AG20443 (cell line): ENCODE measurements at regions not wholly inside any gene's neighbourhood (a gene's known extent, or its start where the extent isn't known, plus 50 kb on each side); places are given as distances from the start of the nearest gene placed in this dataset.

ENCODE experiments used
- DNase-seq: peaks from one replicate; pipeline ENCODE4 v3.0.0; 2012; ENCODE audit warnings: low spot score, mixed read lengths

DNA sequence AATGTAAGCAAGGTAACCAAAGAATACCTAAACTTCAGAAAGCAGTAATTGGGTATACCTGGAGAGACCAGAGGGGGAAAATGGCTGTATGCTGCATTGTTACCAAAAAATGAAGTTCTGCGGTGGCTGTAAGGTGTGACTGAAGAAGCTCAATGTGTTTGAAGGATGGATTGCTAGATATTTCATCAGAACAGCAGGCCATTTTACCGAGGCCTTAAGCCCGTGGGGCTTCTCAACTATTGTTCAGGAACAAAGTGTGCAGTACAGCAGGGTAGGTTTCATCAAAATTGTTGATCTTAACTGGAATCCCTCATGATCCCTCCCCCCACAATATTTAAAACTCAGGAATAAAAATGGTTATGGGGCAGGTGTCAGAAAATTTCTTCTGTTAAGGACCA lies 204.0 kb upstream of the GHITM start:
- DNase-seq = no peak

- DNase-seq = no peak
Measured at GRCh38 chr10:83935911-83936310, 203.4 kb upstream of the GHITM start.

GRCh38 chr10:83937161-83937560 lies 202.1 kb upstream of the GHITM start:
- no peak for DNase-seq

GRCh38 chr10:83937826-83938225 lies 201.5 kb upstream of the GHITM start:
- DNase-seq = no peak

- no peak for DNase-seq
Measured at GRCh38 chr10:83941189-83941588, 198.1 kb upstream of the GHITM start.

- DNase-seq = no peak
Measured at GRCh38 chr10:83942410-83942809, 196.9 kb upstream of the GHITM start.

- DNase-seq = no peak
Measured at GRCh38 chr10:83943049-83943448, 196.3 kb upstream of the GHITM start.

- DNase-seq = no peak
Measured at GRCh38 chr10:83943920-83944319, 195.4 kb upstream of the GHITM start.

DNA sequence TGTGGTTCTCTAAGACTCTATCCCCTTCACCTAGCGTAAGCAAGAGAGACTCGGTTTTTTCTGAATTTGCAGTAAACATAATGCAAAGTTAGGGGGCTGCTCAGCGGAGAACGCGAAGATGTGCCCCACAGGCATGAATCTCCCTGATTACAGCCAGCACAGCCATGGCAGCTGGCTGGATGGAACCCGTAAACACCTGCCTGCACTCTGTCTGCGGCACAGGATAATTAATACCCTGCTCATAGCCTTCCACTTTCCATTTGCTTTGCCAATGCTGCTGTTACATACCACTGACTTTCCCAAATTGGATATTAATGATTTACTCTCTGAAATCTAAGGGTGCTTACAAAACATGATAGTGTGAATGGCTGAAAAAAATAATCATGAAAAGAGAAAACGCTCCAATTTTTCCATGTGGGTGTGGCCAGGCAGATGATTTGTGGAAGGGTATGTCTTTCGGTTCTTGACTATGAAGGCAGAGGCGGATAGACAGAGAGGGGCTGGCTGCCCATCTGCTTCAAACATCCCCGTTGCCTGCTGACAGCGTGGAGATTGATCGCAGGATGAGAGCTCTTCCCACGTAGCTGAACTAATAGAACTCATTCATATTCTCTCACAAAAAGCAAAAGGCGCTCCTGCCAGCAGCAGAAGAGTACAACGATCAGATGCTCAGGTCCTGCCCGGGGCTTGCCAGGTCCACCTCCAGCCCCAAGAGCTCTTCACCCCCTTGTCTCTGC lies 193.2 kb upstream of the GHITM start:
- DNase-seq = no peak

GRCh38 chr10:83952314-83952713 lies 187.0 kb upstream of the GHITM start:
- no peak for DNase-seq

- DNase-seq = no peak
Measured at GRCh38 chr10:83953589-83953988, 185.7 kb upstream of the GHITM start.

GRCh38 chr10:83954193-83954799 lies 185.0 kb upstream of the GHITM start:
- no peak for DNase-seq

GRCh38 chr10:83955406-83955805 lies 183.9 kb upstream of the GHITM start:
- DNase-seq = no peak

DNA sequence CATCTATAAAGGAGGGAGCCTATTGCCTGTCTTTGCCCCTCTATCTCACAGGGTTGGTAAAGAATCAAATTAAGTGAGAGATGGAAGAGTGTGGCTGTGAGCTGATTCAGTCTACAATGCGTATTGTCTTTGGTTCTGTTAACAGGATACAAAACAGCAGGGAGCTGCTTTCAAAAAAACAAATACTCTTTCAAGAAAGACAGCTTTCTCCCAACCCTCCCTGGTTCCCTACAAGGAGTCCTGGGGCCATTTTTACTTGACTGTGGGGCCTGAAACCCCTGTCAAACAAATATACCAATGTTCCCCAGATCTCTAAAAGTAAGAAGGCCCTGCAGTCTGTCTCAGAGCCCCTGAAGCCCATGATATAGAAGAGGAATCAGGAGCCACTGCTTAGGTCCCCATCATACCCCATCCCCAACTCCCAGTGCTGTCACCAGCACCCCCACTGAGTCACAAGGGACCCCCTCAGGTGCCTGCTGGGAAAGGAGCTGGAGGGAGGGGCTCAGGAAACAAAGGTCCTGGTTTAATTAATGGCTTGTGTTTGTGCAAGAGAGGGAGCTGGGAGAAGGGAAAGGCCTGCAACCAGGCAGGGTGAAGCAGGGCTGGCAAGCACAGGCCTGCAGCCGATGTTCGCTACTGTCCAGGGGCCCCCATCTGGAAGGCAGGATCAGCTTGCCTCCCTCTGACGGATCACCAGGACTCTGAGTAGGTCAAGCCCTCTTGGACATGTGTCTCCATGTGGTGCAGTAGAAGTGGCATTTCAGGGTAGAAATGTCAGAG lies 182.0 kb upstream of the GHITM start:
- DNase-seq = no peak

- DNase-seq = no peak
Measured at GRCh38 chr10:83959328-83959727, 180.0 kb upstream of the GHITM start.

DNA sequence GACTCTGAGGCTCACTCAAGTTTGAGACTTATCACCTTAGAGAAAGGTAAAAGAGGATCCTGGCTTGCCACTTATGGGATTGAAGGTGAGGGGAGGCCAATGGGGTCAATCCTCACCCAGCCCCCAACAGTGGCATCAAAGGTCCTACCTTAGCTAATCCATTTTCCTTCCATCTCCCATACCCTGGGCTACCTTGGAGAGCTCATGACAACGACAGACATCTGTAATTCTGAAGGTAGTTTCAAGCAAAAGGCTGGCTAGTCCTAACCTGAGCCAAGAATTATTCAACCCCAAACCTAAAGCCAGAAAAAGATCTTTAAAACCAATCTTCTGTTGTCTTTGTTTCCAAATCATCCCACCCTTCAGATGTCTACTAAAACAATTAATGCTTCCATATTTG lies 179.2 kb upstream of the GHITM start:
- DNase-seq = no peak

DNA sequence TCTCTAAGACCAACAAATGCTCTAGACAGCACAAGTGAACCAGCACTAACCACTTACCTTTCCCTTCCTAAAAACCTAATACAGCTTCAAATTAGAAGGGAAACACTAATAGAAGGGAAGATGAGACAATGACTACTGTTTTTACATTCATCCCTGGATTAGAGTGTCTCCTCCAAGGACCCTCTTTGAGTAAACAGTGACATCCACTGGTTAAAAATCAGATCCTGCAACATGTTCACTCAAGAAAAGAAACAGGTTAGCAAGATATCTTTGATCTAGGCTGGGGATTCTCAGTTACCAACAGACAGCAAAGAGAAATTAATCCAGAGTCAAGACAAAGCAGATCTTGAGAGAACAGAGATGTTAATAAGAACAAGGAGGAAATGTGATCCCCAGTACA lies 177.7 kb upstream of the GHITM start:
- DNase-seq = no peak

GRCh38 chr10:83963446-83963845 lies 175.9 kb upstream of the GHITM start:
- no peak for DNase-seq

DNA sequence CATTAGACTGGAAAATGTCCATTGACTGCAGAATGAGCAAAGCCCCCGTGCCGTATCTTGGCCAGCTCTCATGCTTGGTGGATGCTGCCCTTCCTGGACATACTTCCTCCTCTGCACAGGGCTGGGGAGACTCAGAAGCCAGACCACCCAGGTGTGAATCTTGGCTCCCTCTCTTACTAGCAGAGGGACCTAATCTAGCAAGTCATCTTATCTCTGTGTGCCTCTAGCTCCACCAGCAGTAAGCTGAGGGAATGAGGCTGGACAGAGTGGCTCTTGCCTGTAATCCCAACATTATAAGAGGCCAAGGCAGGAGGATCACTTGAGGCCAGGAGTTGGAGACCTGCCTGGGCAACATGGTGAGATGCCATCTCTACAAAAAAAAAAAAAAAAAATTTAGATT lies 173.8 kb upstream of the GHITM start:
- DNase-seq = no peak

GRCh38 chr10:83968052-83968451 lies 171.3 kb upstream of the GHITM start:
- no peak for DNase-seq

- no peak for DNase-seq
Measured at GRCh38 chr10:83978681-83979383, 160.5 kb upstream of the GHITM start.

DNA sequence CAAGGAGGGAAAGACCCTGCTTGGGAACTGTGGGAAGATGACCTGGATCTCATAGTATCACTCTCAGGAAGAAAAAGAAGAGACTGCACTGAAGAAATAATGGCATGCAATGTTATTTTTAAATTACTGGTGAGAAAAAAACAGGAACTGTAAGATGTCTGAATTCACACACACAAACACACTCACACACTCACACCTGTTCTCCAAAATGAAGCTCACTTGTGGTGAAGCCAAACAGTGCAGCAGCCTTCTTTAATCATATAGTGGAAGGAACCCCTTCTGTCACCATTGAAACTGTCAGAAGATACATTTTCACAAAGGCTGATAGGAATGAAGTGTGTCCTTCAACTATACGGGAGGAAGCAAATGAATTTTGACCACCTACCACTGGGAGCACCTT lies 156.5 kb upstream of the GHITM start:
- DNase-seq = no peak
